Middle frontal gyrus (tissue), 1 donor: ENCODE measurements at regions not wholly inside any gene's neighbourhood (a gene's known extent, or its start where the extent isn't known, plus 50 kb on each side); places are given as distances from the start of the nearest gene placed in this dataset.
"Not testable (repeated sequence)": the region's sequence is repeated elsewhere in the genome, so short reads cannot be mapped to it uniquely, and the experiment has no call there.

ENCODE experiments used
- DNase-seq: peaks from one replicate; pipeline ENCODE4 v3.0.0-alpha.2; 2015; ENCODE audit warnings: low spot score; ENCODE audit errors: extremely low spot score

GRCh38 chr6:68575765-68576439 is 59.2 kb upstream of the ADGRB3 start:
- DNase-seq: no peak

GRCh38 chr6:68572975-68573374 is 62.1 kb upstream of the ADGRB3 start:
- no peak for DNase-seq

DNA sequence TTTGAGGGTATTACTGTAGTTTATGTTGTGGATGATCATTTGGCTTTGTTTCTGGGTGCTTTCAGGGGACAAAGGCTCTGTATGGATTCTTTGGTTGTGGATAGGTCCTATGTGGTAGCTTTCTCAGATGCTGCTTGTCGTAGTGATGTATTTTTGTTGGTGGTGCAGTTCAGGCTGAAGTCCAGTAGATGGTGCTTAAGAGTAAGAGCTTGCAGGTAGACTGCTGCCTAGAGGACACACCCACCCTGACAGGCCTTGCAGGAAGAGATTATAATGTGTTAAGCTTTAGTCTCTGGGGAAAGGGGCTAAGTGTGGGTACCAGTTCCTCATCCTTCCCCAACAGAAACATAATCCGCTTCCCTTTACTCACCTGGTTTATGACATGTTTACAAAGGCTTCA is 62.6 kb upstream of the ADGRB3 start:
- no peak for DNase-seq

DNA sequence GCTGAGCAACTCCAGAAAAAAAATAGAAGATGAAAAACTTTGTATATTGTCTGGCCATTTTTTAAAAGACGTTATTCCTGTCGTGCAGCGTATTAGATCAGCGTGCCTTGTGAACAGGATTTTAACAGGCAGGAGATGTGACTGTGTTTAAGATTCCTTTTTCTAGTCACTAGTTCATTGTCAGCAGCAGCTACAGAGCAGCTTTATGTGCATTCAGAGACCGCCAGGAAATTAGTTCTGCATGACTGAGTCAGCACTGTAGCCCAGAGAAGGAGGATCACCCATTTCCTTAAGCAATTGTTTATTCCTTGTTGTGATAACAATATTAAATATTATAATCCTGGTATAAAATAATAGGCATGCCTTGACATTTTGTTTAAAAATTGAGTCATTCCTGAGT is 75.4 kb upstream of the ADGRB3 start:
- DNase-seq: no peak

DNA sequence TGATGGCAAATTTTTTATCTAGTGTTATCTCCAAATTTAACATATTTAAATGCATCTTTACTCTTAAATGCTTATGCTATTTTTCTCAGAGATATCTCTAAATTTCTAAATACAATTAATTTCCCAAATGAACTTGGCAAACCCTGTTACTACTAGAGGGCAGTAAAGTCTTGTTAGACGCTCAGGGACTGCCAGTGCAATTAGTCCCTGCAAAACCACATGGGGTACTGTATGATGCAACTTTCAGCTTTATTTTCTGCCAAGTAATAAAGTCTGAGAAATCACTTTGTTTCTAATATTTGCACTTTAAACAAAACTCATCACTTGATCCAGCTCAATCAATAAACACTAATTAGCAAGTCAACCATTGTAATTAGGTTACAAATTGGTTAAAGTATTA is 76.0 kb upstream of the ADGRB3 start:
- DNase-seq: no peak

DNA sequence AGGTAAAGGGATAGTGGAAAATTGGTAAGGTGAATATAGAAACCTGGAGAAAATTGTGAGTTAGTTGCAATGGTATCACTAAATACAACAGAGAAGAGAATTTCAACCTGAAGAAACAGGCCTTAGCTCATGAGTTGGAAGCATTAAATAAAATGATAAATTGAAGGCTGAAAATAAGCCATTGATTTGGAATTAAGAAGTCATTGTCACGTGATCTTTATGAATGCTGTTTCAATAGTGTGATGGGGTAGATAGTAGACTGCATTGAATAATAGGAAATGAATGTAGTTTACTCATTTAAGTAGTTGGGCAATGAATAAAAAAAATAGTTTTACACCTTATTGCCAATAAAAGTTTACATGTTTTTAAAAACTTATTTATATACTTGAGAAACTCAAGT is 88.5 kb upstream of the ADGRB3 start:
- no peak for DNase-seq

- DNase-seq: no peak
These were observed 90.6 kb upstream of the ADGRB3 start for GRCh38 chr6:68544450-68544849.

GRCh38 chr6:68533339-68533795 is 101.7 kb upstream of the ADGRB3 start:
- no peak for DNase-seq

DNA sequence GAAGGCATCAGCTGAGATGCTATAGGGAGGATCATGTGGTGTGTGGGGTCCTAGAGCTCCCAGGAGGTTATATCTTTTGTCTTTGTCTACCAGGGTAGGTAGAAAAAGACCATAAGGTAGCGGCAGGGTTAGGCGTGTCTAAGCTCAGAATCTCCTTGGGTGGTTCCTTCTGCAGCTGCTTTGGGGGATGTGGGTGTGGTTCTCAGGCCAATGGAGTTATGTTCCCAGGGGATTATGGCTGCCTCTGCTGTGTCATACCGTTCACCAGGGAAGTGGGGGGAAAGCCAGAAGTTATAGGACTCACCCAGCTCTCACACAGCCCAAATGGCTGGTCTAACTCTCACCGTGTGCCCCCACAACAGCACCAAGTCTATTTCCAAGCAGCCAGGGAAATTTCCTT is 107.4 kb upstream of the ADGRB3 start:
- DNase-seq: no peak

DNA sequence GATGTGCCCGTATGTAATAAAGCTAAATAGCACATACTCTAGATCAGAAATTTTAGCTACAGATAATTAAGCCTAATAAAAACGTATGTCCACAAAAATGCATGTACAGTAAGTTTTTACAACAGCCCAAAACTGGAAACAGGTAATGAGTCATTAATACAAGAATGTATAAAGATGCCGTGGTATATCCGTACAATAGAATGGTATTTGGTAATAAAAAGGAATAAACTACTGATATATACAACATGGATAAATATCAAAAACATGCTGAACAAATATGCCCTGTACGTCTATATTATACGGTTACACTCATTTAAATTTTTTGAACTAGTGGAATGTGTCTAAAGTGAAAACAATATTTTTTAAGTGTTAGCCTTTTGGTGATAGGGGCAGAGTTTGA is 128.2 kb upstream of the ADGRB3 start:
- no peak for DNase-seq

DNA sequence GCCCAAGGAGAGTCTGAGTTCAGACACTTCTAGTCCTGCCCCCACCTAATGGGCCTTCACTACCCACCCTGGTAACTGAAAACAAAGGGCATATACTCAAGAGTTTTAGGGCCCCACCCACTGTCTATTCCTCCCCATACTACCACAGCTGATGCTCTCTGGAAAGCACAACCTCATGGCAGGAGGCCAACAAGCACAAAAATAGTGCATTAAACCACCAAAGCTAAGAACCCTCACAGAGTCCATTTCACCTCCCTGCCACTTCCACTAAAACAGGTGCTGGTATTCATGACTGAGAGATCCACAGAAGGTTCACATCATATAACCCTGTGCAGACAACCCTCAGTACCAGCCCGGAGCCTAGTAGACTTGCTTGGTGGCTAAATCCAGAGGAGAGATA is 132.1 kb upstream of the ADGRB3 start:
- DNase-seq: no peak

DNA sequence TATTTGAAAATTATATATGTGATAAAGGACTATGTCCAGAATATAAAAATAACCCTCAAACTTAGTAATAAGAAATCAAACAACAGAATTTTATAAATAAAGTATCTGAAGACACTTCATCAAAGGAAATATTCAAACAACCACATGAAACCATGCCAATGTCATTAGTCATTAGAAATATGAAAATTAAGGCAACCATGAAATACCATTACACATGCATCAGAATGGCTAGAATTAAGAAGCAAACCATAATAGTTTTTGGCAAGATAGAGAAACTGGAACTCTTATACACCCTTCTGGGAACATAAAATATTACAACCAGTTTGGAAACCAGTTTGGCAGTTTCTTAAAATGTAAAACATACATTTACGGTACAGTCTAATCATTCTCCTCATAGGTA is 137.2 kb upstream of the ADGRB3 start:
- DNase-seq: no peak

- not testable (repeated sequence) for DNase-seq
These were observed 140.2 kb upstream of the ADGRB3 start for GRCh38 chr6:68494880-68495279.

- no peak for DNase-seq
These were observed 158.5 kb upstream of the ADGRB3 start for GRCh38 chr6:68476611-68477010.

GRCh38 chr6:68473433-68474210 is 161.5 kb upstream of the ADGRB3 start:
- DNase-seq: no peak

DNA sequence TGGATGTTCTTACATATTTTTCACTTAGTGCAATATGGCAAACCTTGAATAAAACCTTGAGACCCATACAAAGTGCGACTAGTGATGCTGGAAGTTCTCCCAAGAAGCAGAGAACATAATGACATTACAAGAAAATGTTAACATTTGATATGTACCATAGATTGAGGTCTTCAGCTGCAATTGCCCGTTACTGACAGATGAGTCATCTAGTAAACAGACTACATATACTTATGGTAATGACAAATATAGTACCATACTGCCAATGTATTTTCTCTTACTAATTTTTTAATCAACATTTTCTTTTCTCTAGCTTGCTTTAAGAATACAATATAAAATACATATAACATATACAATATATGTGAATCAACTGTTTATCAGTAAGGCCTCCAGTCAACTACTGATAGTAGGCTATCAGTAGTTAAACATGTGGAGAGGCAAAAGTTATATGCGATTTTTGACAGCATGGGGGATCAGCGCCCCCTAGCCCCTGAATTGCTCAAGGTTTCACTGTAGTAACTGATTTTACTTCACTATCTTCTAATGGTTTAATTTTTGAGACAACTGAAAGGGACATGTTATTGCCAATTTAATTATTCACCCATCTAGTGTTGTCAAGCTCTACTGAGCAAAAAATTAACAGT is 166.7 kb upstream of the ADGRB3 start:
- no peak for DNase-seq

GRCh38 chr6:68458447-68458846 is 176.6 kb upstream of the ADGRB3 start:
- DNase-seq: no peak

- no peak for DNase-seq
These were observed 188.0 kb upstream of the ADGRB3 start for GRCh38 chr6:68447112-68447511.

DNA sequence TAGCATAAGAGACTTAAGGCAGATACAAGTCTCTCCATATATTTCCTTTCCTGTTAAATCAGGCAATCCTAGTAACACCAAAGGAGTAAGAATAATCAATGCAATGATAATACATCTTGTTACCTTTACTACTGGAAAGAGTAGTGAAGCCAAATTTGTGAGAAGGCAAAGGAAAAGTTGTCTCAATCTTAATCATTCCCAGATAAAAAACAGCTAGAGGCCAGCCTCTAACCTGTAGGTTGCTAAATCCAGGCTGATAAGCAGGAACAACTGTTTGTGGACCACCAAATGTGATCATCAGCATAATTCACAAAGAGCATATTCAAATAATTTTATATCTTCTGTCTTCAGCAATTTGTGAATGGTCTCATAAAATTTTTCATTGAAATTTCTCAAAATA is 189.2 kb upstream of the ADGRB3 start:
- no peak for DNase-seq

GRCh38 chr6:68443704-68444103 is 191.4 kb upstream of the ADGRB3 start:
- DNase-seq: no peak

DNA sequence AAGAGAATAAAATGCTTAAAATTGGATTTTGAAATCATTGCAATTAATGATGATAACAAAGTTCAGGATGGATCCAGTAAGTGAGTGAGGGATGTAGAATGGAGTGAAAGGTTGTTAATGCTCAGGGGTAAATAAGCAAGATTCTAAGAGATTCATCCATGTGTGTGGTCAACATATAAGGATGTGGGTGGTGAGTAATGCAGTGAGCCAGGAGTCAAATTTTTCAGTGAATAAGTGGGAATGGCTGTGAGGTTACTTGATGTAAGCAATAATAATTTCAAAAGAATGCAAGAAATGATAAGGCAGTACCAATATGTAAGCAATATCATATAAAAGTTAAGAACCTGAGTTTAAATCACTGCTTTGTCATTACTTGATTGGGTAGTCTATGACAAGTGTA is 207.5 kb upstream of the ADGRB3 start:
- no peak for DNase-seq

DNA sequence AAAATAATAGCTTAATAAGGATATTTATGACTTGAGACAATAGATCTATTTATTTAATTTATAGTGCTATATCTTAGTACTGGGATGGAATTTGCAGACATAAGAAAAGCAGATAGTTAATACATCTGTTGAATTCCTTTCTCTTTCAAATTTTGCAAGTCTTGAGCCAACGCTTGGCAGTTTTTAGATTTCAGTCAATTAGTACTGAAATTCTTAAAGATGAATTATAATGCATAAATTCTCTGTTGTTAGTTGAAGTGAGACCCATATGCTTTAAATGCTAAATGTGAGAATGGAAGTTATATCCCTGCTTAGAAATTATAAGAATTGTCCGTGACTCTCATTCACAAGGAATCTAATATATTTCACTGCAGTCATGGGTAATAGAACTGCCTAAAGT is 225.1 kb upstream of the ADGRB3 start:
- DNase-seq: no peak

GRCh38 chr6:68400396-68400795 is 234.7 kb upstream of the ADGRB3 start:
- no peak for DNase-seq
